OCI-LY1 (cell line): ENCODE measurements at regions not wholly inside any gene's neighbourhood (a gene's known extent, or its start where the extent isn't known, plus 50 kb on each side); places are given as distances from the start of the nearest gene placed in this dataset.

ENCODE experiments used
- CTCF ChIP-seq: fragments of 200-600 bp; sonication (generic), shearing (Covaris generic); IDR thresholded peaks from 2 replicates; pipeline ENCODE4 v1.5.1; 2017; ENCODE audit warnings: mild to moderate bottlenecking, antibody characterized with exemption, low read length, moderate library complexity, mixed read lengths
- EZH2 ChIP-seq: fragments of 200-600 bp; sonication (generic), shearing (Covaris generic); IDR thresholded peaks from 2 replicates; pipeline ENCODE4 v1.8.0; 2017; ENCODE audit warnings: borderline replicate concordance, mixed run types, mild to moderate bottlenecking, antibody characterized with exemption, low read length, moderate library complexity, mixed read lengths

- no peak for TF ChIP-seq CTCF
- no peak for TF ChIP-seq EZH2
These were observed 136.9 kb upstream of the FREM1 start for GRCh38 chr9:15047028-15047551.
